ENCODE measurements at regions not wholly inside any gene's neighbourhood (a gene's known extent, or its start where the extent isn't known, plus 50 kb on each side); places are given as distances from the start of the nearest gene placed in this dataset.

GRCh38 chr20:24357931-24358330 is 111.5 kb upstream of the SYNDIG1 start:
- peaks cover 0 to 4% of the 10 kb centered on the region in 2 donors for H3K9me3 ChIP-seq
- TF ChIP-seq CTCF (IDR thresholded peaks at IDR 0.05) (no peak), EP300 (IDR thresholded peaks at IDR 0.05) (no peak), POLR2A (IDR thresholded peaks at IDR 0.05) (no peak)
- WGBS, 3 donors: 77 to 86% (median 84%) methylated on average over 3 of the region's 3 CpGs
- H3K4me1 ChIP-seq (ENCODE audit: insufficient read depth): no peaks in the 10 kb centered on the region
- no peaks in the 10 kb centered on the region for H3K27me3 ChIP-seq
- DNase-seq: no peak
- H3K27ac ChIP-seq: no peak overlapping the region
- H3K36me3 ChIP-seq: no peaks in the 10 kb centered on the region
- H3K4me3 ChIP-seq: no peak overlapping the region
- intact Hi-C loops (cut with DNase I): no loop called here

- Histone ChIP-seq H3K4me1 (ENCODE audit: insufficient read depth) (peaks cover 1% of the 10 kb centered on the region), H3K27ac (no peak overlapping the region), H3K9me3 (peaks cover 0 to 2% of the 10 kb centered on the region in 2 donors), H3K4me3 (no peak overlapping the region), H3K27me3 (no peaks in the 10 kb centered on the region), H3K36me3 (no peaks in the 10 kb centered on the region)
- intact Hi-C loops (cut with DNase I): no loop called here
- TF ChIP-seq POLR2A (IDR thresholded peaks at IDR 0.05): no peak
- TF ChIP-seq EP300 (IDR thresholded peaks at IDR 0.05): no peak
- no peak for TF ChIP-seq CTCF (IDR thresholded peaks at IDR 0.05)
- 61 to 64% (median 61%) methylated on average over 3 of the region's 3 CpGs for WGBS, 3 donors
- DNase-seq: no peak
Measured at GRCh38 chr20:24357177-24357576, 112.3 kb upstream of the SYNDIG1 start.

- Histone ChIP-seq H3K27ac (no peak overlapping the region), H3K4me1 (ENCODE audit: insufficient read depth) (peaks cover 4% of the 10 kb centered on the region), H3K4me3 (no peak overlapping the region), H3K36me3 (no peaks in the 10 kb centered on the region), H3K27me3 (no peaks in the 10 kb centered on the region), H3K9me3 (no peaks in the 10 kb centered on the region)
- TF ChIP-seq EP300 (IDR thresholded peaks at IDR 0.05): no peak
- TF ChIP-seq POLR2A (IDR thresholded peaks at IDR 0.05): no peak
- TF ChIP-seq CTCF (IDR thresholded peaks at IDR 0.05): no peak
- intact Hi-C loops (cut with DNase I): no loop called here
- 55 to 72% (median 60%) methylated on average over 4 of the region's 4 CpGs for WGBS, 3 donors
- DNase-seq: no peak
Measured at GRCh38 chr20:24353135-24353690, 116.2 kb upstream of the SYNDIG1 start.

GRCh38 chr20:24350923-24351368 is 118.5 kb upstream of the SYNDIG1 start:
- Histone ChIP-seq H3K4me3 (no peak overlapping the region), H3K27ac (no peak overlapping the region), H3K27me3 (no peaks in the 10 kb centered on the region), H3K9me3 (no peaks in the 10 kb centered on the region), H3K36me3 (no peaks in the 10 kb centered on the region), H3K4me1 (ENCODE audit: insufficient read depth) (peaks cover 4% of the 10 kb centered on the region)
- TF ChIP-seq POLR2A (IDR thresholded peaks at IDR 0.05) (no peak), EP300 (IDR thresholded peaks at IDR 0.05) (no peak), CTCF (IDR thresholded peaks at IDR 0.05) (no peak)
- 62 to 65% (median 63%) methylated on average over 7 of the region's 7 CpGs for WGBS, 3 donors
- no peak for DNase-seq
- intact Hi-C loops (cut with DNase I): no loop called here
